ENCODE measurements at regions not wholly inside any gene's neighbourhood (a gene's known extent, or its start where the extent isn't known, plus 50 kb on each side); places are given as distances from the start of the nearest gene placed in this dataset.

DNA sequence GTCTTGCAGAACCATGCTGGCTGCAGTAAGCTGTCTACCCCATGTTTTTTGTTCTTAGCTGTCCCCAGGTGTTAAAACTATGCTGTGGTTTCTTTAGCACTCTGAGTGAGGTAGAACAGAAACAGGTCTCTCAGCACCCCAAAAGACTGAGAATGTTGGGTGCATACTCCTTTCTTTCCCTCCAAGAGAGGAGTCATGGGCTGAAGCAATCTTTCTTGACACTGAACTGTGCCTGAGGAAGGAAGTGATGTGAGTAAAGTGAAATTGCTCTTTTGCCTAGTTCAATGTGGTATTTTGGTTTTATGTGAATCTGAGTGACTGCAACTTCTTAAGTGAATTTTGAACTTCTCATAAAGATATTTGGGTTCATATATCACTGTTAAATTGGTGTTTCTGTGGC is 138.0 kb upstream of the MCHR2 start:
- no peak for DNase-seq

DNA sequence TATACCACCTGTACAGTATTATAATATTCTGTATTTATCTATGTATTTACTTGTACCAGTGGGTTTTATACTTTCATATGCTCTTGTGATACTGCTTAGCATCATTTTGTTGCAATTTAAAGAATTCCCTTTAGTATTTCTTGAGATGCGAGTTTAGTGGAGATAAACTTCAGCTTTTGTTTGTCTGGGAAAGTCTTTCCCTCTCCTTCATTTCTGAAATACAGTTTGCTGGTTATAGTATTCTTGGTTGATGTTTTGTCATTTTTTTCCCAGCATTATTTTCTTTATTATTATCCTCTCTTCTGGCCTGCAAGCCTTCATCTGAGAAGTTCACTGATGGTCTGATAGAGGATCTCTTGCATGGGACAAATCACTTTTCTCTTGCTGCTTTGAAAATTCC is 136.6 kb upstream of the MCHR2 start:
- no peak for DNase-seq

DNA sequence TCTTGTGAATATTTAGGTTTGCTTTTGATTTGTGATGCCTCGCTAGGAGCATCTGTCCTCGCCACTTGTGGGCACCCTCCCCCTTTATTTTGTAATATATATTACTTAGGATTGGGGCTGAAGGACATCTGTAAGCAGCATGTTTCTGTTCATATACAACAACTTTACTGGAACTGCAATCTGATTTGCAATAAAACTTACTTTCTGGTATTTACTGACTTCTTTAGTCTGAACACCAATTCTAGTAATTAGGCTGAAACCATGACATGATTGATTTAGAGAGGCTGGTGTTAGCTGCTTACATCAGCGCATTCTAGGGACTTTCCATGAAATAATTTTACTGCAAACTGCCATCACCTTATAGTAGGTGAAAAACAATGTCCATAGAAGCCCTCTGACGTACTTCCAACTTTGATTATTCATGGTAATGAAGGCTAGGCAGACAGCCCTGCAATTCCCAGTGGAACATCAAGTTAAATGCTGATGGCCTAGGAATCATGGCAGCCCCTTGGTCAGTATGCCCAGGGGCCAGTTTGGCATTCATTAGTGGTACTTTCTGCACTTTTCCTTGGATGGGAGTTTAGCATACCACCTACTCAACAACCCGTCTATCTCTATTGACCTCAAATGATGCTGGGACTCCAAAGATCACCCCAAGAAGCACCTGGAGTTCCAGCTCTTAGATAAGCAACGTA is 132.9 kb upstream of the MCHR2 start:
- DNase-seq, result no peak

DNA sequence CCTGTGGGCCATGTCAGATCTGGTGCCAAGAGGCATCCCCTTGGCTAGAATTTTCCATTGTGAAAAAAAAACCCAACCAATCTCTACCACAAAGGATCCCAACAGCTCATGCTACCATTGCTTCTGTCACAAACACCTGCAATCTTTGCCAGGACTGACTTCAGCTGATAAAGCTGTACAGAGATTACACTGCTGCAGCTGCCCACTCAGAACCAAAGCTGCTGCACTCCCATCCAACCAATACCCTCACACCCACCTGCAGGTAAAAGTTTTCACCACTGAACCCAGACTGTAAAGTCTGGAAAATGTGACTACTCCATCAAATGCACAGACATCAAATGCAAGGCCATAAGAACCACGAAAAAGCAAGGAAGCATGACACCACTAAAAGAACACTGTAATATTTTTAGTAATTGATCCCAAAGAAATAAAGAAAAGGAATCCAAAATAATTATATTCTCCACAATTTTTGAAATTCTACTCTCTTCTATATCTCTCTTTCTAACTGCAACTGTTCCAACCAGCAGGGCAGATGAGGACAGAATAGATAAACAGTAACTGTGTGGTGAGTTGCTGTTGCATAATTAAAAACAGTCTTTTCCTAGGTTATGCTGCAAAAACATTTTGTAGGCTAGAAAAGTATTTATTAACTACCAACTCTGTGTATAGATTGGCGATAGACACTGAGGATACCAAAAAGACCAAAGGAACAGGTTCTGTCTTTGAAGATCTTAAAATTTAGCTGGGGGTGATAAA is 128.0 kb upstream of the MCHR2 start:
- DNase-seq, result no peak

DNA sequence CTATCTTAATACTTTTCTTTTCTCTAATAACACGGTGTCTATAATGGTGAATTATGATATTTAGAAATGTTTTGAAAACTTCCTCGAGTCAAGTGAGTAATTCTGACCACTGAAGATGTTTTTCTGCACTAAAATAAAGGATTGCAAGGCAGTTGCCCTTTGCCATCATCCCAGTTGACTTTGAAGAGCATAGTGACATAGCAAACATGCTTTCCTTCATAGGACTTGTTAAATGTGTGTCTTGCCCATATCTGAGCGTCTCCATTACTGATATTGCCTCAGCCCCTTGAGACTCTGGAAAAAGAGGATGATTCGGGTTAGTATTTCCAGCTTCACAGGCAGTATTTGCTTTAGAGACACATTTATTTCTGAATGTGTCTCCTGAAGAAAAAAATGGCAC is 125.2 kb upstream of the MCHR2 start:
- no peak for DNase-seq

DNA sequence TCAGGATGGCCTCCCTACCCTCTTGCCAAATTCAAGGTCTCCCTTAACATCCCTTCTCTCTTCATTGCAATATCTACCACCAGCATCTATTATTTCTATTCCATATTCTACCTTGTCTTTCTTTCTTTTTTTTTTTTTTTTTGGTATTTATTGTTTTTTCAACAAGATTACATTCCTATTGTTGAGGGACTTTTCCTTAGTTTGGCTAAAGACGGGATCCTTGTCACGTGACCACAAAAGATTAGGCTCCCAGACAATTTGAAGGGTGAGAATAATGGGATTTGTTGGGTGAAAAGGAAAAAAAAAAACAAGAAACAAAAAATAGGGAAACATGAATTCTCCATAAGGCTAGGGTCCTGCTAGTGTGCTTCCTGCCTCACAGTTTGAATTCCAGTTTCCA is 124.3 kb upstream of the MCHR2 start:
- DNase-seq, result no peak

DNA sequence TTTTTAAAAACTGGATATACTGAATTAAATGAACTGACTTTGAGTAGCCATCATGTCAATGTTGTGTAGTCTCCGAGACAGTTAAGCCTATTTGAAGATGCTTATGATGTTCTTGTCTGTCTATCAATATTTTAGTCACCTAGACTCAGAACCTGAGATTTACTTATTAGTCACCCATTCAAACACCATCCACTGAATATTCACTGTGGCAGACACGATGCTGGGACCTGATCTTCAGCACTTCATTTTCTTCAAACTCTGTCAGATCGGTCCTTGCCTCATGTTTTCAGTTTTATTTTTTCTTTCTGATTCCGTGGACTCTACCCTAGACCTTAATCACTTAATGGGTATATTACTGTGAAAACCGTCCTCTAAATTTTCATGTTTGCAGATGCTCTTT is 123.7 kb upstream of the MCHR2 start:
- DNase-seq, result no peak

DNA sequence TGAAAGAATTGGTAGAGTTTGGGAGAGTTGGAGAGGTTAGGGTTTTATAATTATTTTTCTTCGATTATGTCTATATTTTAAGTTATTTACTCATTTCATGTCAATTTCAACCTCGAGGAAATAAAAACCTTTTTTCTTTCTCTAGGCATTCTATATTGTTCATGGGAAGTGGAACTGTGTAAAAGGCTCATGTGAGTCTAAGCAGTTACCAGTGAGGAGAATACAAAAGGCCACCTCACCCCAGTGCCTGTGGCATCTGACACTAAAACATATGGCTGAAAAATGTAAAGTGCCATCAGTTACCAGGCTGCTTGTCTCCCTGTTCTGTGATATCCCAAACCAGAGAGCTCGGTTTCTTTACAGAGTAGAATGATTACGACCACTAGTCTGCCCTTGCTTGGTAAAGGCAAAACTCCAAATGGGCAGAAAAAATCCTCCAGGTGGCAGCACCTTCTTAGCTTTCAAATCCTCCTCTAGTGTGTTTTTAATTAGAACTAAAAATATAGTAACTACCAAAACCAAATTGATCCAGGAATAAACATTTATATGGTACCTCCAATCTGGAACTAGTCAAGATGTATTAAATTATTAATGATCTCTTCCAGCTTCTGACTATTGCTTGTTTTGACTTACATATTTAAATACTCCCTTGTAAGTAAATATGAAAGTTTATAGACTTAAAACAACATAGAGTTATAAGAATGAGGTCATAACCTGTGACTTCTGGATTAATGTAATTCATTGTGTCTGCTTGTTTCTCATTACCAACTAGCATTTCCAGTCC is 122.6 kb upstream of the MCHR2 start:
- DNase-seq, result peak; percentile 70

DNA sequence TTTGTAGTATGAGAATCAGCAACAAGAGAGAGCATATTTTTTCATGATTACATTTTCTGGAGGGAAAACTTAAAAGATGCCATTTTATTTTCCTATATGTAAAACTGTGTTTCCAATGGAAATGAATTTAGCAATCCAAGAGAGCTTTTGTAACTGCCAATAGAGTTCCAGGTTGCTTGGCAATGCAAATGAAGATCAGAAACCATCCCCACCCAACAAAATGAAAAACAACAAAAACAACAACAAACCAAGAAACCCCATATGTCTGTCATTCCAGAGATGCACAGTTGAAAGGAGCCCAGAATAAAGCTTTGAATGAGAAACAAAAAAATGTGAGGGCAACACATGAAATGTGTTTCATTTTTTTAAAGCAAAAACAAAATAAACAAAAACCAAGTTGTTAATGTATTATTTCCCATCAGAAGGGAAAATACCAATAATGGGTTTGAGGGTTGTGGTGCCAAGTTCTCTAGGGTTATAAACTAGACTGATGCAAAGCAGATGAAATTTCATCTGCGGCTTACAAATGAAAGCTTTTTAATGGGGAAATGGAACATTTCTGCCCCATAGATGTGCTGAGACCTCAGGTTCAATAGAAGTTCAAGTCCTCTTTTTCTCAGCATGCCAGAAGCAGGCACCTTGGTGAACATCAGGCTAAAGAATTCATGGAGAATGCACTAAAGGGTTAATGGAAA is 121.5 kb upstream of the MCHR2 start:
- DNase-seq, result no peak

DNA sequence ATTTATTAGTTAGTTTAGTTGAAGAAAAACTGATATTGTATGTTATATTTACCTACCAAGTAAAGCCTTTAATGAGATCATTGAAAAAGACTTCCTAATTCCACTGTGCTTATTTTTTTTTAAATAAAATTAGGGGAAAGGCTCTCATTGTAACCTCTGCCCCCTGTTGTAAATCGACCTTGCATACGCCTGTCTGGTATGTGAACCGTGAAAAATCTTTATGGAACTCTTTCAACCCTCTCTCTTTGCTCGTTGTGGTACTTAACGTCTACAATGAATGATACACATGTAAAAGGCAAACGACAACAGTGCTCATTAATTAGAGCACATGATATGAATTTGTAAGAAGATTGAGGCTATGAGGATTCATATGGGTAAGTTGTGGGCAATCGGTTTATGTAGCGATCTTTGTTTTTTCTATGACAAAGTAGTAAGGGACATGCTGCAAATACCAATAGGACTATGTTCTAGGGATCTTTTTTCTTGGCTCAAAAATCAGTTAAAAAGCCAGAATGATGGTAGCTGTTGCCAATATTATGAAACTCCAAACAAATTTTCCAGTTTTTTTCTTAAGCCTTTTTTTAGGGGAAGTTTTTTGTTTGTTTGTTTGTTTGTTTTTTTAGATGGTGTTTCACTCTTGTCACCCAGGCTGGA is 119.0 kb upstream of the MCHR2 start:
- no peak for DNase-seq

DNA sequence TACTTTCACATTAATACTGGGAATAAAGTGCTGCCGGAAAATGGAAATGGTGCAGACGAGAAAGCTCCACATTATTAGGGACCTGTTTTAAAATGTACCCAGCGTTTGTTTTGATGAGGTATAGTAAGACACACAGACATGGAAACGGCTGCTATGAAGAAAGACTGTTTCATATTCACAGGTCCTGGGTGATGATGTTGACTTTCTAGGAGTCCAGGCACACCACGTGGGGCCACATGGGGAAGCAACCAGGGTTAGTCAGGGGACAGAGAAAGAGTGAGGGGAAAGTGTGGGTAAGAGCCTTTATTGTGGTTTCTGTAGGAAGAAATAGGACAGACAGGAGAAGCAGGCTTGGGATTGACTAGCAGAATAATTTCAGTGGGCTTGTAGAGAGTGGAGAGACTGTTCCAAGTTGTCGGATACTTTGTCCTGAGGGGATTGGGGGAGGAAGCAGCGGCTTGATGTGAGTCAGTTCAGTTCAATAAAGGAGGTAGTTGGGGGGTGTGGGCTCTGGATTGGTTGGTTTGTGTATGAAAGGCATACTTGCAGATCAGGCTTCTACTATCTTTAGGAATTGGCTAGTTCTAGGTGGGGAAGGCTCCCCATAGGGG is 112.0 kb upstream of the MCHR2 start:
- no peak for DNase-seq

DNA sequence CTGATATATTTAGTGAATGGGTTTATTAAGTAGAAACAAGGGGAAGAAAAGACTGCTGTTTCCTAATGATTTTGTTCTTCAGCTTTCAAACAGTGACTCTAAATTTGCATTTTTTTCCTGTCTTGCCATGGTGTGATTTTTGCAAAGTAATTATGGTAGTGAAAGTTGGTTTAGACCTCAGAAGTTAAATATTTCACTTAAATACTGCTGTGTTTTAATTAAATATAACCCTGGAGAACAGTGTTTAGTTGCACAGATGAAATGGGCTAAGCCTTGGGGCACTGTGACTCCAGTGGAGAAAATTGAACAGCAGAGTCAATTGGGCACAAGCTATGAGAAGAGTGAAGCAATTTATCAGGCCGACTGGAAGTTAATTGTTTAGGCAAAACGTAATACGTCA is 111.1 kb upstream of the MCHR2 start:
- no peak for DNase-seq

DNA sequence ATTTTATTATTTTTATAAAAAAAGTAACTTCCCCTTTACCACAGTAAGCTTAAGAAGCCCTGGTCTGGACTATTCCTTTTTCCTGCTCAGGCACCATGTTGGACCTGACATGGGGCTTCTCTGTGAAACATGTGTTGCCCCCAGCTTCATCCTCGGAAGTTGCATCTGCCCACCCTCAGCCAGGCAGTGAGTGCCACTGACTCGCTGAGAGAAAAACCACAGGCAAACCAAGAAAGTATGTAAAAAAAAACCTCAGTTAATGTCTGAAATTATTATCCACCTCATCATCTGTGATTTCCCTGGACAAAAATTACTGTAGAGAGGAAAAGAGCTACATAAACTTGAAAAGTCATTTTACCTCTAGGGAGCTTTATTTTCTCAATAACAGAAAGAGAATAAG is 109.9 kb upstream of the MCHR2 start:
- DNase-seq, result no peak

DNA sequence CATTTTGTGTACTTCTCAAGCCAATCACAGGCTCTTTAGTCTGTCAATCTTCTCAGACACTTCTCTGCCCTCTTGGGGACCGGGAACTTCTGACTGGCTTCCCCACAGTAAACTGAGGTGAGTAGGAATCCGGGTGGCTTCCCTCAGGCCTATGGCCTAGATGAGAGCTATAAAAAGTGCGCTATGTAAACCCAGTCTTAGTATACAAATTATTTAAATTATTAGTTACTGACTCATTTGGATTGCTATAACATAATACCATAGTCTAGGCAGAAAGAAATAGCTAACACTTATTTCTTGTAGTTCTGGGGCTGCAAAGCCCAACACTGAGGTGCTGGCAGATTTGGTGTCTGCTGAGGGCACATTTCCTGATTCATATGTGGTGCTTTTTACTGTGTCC is 109.2 kb upstream of the MCHR2 start:
- DNase-seq, result no peak

DNA sequence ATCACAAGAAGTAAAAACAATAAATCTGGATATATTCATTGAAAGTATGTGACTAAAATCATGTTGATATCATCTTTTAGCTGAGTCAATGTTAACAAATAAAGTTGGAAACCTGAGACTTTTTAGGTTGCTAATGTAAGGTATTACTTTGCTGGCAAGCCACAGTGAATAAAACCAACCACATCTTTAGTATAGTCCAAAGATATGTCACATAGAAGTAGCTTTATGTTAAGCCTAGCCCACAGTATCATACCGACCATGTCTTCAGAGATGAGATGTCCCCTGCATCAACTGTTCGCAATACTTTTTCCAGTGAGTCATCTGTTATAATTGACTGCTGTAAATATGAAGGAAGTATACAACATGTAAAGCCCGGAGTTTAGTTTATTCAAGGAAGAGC is 107.6 kb upstream of the MCHR2 start:
- DNase-seq, result no peak

DNA sequence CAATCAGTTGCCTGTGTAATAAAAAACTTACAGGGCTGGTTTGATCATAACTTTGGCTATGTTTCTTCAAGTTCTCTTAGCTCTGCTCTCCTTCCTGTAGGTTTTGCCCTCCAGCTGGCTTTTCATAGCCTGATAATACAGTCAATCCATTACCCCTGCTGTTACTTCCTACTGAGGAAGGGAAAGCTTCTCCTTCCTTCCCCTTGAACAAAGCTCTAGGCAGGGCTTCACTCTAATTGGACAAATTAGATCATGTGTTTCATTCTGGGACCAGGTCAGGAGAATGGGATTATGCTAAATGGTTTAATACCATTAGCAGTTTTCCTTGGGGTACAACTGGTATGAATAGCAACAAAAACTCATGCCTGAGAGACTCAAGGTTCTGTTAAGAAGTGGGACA is 106.8 kb upstream of the MCHR2 start:
- no peak for DNase-seq

DNA sequence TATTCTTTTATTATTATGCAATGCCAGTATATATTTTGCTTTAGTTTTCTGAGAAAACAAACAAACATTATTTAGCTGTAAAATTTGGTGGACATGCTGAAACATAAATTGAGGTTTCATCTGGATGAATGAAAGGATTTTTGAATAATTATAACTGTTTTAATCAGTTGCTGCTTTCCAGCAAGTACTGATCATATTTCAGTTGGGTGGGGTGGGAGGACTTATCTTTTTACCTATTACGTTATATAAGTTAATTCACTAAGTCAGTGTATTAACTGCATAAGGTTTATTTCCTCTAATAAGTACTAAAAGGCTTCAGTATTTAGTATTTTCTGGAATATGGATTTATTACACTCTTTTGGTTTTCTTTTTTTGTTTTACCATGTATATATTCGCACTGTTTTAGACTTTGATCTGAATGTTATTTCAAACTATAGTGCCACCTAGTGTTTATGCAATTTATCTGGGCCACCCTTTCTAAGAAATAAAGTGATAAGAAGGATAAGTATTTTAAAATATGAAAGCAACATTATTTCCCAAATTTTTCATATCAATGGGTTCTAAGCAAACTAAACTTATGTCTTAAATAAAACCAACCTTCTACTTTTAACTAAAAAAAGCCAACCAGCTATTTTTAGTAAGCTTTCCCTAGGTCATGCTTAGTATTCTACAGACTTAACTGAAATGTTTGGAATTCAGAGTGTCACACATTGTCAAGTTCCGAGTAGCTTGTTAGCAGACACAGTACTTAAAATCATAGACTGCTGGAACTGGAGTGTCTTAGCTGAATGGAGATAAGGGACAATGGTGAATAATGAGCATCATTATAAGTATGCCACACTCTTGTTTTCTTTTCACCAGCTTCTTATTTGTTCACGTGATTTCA is 105.4 kb upstream of the MCHR2 start:
- DNase-seq, result peak; percentile 60

DNA sequence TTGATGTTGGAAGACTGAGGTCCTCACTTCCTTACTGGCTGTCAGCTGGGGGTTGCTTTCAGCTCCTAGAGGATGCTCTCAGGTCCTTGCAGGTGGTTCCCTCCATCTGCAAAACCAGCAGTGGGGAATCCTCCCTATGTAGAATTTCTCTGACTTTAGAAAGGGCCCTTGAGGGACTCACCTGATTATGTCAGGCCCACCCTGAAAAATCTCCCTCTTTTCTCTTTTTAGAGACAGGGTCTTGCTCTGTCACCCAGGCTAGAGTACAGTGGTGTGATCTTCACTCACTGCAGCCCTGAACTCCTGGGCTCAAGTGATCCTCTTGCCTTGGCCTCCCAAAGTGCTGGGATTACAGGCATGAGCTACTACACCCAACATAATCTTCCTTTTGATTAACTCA is 102.9 kb upstream of the MCHR2 start:
- no peak for DNase-seq

DNA sequence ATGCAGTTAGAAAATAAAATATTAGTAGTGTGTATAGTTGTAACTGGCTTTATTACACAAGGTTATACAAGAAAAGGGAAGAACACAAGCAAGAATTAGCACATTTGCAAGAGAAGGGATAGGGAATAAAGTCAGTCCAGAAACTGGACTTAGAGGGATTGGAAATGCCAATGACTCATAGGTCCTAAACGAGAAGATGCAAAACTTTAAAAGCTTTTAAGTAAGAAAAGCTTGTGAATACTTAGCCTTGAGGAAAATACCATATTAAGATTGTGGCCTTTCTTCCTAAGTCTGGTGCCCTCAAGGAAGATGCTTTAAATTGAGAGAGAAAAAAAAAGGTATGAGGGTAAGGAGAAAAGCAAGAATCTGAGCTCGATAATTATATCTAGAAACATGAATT is 102.3 kb upstream of the MCHR2 start:
- no peak for DNase-seq

DNA sequence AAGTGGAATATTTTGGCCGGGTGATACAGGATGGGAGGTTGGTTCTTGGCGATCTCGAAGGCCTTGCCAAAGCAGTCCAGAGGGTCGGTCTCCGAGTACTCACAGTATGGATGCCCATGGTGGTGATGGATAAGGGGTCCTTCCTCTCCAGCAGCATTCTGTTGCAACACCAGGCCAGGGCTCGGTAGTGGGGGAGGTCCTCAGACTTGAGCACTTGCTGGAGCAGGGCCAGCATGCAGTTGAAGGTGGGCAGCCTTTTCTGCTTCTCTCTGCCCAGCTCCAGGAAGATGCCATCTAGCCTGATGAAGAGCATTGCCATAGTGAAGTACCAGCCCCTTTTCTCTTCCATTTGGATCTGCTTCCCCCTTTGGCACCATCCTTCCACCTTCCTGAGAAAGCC is 99.4 kb upstream of the MCHR2 start:
- DNase-seq, result no peak

DNA sequence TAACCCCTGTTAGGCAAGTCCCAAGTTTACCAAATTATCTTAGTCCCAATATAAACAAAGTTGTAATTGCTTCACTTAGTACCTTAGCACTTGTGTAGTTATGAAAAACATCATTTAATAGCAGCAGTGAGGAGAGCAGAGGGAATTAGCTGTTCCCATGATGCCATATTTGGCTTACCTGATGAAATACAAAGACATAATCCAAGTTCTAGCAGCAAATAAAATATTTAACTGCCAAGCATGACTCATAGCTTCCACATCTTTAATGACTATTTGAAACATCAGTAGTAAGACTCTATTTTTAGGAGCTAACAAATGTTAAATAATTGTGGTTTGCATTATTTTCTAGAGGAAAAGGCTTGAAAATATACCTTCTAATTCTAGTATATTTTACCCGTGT is 94.0 kb upstream of the MCHR2 start:
- DNase-seq, result no peak

DNA sequence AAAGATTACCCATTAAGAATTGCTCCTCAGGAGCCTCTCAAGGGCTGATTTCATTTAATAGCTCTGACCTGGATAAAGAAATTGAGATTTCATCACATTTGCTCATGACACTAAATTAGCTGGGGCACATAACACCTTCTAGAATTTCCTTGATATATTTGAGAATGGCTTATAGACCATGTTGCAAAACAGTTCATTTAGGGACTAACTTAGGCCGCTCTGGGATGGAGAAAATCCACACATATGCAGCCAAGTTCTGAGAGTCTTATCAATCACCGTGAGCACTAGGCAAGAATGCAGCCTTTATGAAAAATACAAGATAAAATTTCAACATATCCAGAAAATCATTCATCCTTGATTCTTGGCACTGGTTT is 91.0 kb upstream of the MCHR2 start:
- DNase-seq, result no peak

Measured in NCI-H1105 treated with DMSO at 0.1 percent for 48 hours (cell line).